Chondrocyte (in vitro differentiated cells): ENCODE measurements at regions not wholly inside any gene's neighbourhood (a gene's known extent, or its start where the extent isn't known, plus 50 kb on each side); places are given as distances from the start of the nearest gene placed in this dataset.

Source experiments
- DNase-seq: peaks from one replicate; pipeline ENCODE4 v3.0.0; 2021; ENCODE audit warnings: mixed read lengths, low spot score
- H3K27ac Mint-ChIP-seq: one replicate; pipeline ENCODE4 v1.8.0; 2021; ENCODE audit warnings: mild to moderate bottlenecking, moderate library complexity, mixed read lengths; ENCODE audit not compliant: unreplicated experiment
- H3K27me3 Mint-ChIP-seq: 2 replicates; pipeline ENCODE4 v1.8.0; 2021; ENCODE audit warnings: low read depth, mixed read lengths
- H3K36me3 Mint-ChIP-seq: 2 replicates; pipeline ENCODE4 v1.8.0; 2021; ENCODE audit warnings: low read depth, mixed read lengths
- H3K4me1 Mint-ChIP-seq: 2 replicates; pipeline ENCODE4 v1.8.0; 2021; ENCODE audit warnings: low read depth, mild to moderate bottlenecking, mixed read lengths
- H3K4me3 Mint-ChIP-seq: one replicate; pipeline ENCODE4 v1.8.0; 2021; ENCODE audit warnings: mild to moderate bottlenecking, moderate library complexity, mixed read lengths; ENCODE audit not compliant: unreplicated experiment
- H3K9me3 Mint-ChIP-seq: 2 replicates; pipeline ENCODE4 v1.8.0; 2021; ENCODE audit warnings: low read depth, mixed read lengths
- CTCF ChIP-seq: fragments of 200-600 bp; sonication (generic); IDR thresholded peaks from 2 replicates; pipeline ENCODE4 v1.5.0; 2021; ENCODE audit warnings: antibody characterized with exemption, mild to moderate bottlenecking, moderate library complexity

- H3K4me3 Mint-ChIP-seq, result no peak overlapping the region
- peaks cover 24% of the 10 kb centered on the region for H3K4me1 Mint-ChIP-seq
- no peak for TF ChIP-seq CTCF
- H3K27me3 Mint-ChIP-seq, result peaks cover 35% of the 10 kb centered on the region
- peaks cover 4% of the 10 kb centered on the region for H3K36me3 Mint-ChIP-seq
- no peak overlapping the region for H3K27ac Mint-ChIP-seq
- DNase-seq, result no peak
- peaks cover 4% of the 10 kb centered on the region for H3K9me3 Mint-ChIP-seq
Measured at GRCh38 chr17:77880711-77881450, 77.6 kb upstream of the TNRC6C start.

GRCh38 chr17:77881545-77881944, 77.0 kb upstream of the TNRC6C start:
- no peak overlapping the region for H3K4me3 Mint-ChIP-seq
- H3K27ac Mint-ChIP-seq, result no peak overlapping the region
- peaks cover 42% of the 10 kb centered on the region for H3K27me3 Mint-ChIP-seq
- peaks cover 24% of the 10 kb centered on the region for H3K4me1 Mint-ChIP-seq
- peaks cover 1% of the 10 kb centered on the region for H3K36me3 Mint-ChIP-seq
- no peak for TF ChIP-seq CTCF
- no peak for DNase-seq
- H3K9me3 Mint-ChIP-seq, result no peaks in the 10 kb centered on the region

- no peaks in the 10 kb centered on the region for H3K9me3 Mint-ChIP-seq
- H3K27me3 Mint-ChIP-seq, result peaks cover 47% of the 10 kb centered on the region
- no peak overlapping the region for H3K27ac Mint-ChIP-seq
- TF ChIP-seq CTCF, result no peak
- no peak for DNase-seq
- H3K4me3 Mint-ChIP-seq, result no peak overlapping the region
- peaks cover 24% of the 10 kb centered on the region for H3K4me1 Mint-ChIP-seq
- H3K36me3 Mint-ChIP-seq, result no peaks in the 10 kb centered on the region
Measured at GRCh38 chr17:77882040-77882439, 76.5 kb upstream of the TNRC6C start.

GRCh38 chr17:77882481-77883212, 75.9 kb upstream of the TNRC6C start:
- no peak overlapping the region for H3K27ac Mint-ChIP-seq
- H3K36me3 Mint-ChIP-seq, result no peaks in the 10 kb centered on the region
- no peak for DNase-seq
- no peaks in the 10 kb centered on the region for H3K9me3 Mint-ChIP-seq
- no peak for TF ChIP-seq CTCF
- H3K4me3 Mint-ChIP-seq, result no peak overlapping the region
- peaks cover 49% of the 10 kb centered on the region for H3K27me3 Mint-ChIP-seq
- peaks cover 30% of the 10 kb centered on the region for H3K4me1 Mint-ChIP-seq

- DNase-seq, result no peak
- no peak overlapping the region for H3K4me3 Mint-ChIP-seq
- peaks cover 50% of the 10 kb centered on the region for H3K27me3 Mint-ChIP-seq
- TF ChIP-seq CTCF, result no peak
- no peak overlapping the region for H3K27ac Mint-ChIP-seq
- H3K4me1 Mint-ChIP-seq, result peaks cover 34% of the 10 kb centered on the region
- no peaks in the 10 kb centered on the region for H3K9me3 Mint-ChIP-seq
- H3K36me3 Mint-ChIP-seq, result no peaks in the 10 kb centered on the region
Measured at GRCh38 chr17:77883213-77883650, 75.3 kb upstream of the TNRC6C start.
